ENCODE measurements at regions not wholly inside any gene's neighbourhood (a gene's known extent, or its start where the extent isn't known, plus 50 kb on each side); places are given as distances from the start of the nearest gene placed in this dataset.

DNA sequence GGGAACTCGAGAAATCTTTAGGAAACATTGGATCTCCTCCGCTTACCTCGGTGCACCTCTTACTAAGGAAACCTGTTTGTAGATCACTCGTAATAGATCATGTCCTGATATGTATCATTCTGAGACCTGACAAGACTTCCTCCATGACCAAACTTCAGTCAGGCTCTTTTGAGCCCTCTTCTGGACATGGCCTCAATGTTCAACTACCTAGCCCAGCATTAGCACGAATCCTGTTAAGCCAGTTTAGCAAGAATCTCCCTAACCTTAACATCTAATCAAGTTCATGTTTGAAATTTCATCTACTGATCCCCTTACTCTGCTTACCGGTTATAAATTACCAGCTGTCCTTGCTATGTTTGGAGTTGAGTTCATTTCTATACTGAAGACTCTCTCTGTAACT is 713.9 kb upstream of the USP15 start:
- Histone ChIP-seq H4K8ac (ENCODE audit: extremely low read depth, insufficient read depth, low read length) (no peak overlapping the region), H2AK5ac (ENCODE audit: low read depth, low read length) (no peak overlapping the region), H3K79me1 (ENCODE audit: low read depth, low read length) (no peaks in the 10 kb centered on the region), H2BK12ac (ENCODE audit: low read depth, low read length) (no peak overlapping the region), H3K9me3 (ENCODE audit: insufficient read depth in 2 of 2, low read depth in 1 of 2, low read length in 1 of 2) (no peaks in the 10 kb centered on the region), H3K4me2 (ENCODE audit: insufficient read depth in 1 of 2, low read depth in 2 of 2, low read length in 2 of 2) (no peak overlapping the region), H3K27ac (ENCODE audit: low read depth, low read length) (no peak overlapping the region), H3K79me2 (ENCODE audit: control insufficient read depth in 1 of 2, insufficient read depth in 2 of 2, low read length in 2 of 2) (no peaks in the 10 kb centered on the region), H3K4ac (replicated peaks; ENCODE audit: insufficient read length, low read depth, low read length) (no peak overlapping the region), H3K14ac (ENCODE audit: insufficient read length) (no peak overlapping the region), H2AFZ (ENCODE audit: low read length) (no peak overlapping the region), H3K4me1 (replicated peaks in 1 of 4; ENCODE audit: control insufficient read depth in 3 of 4, insufficient read depth in 4 of 4, low read length in 3 of 4) (no peaks in the 10 kb centered on the region), H3K36me3 (ENCODE audit: control insufficient read depth in 2 of 4, insufficient read depth in 4 of 4, low read length in 3 of 4) (no peaks in the 10 kb centered on the region), H3K4me3 (ENCODE audit: extremely low read depth in 1 of 4, insufficient read depth in 2 of 4, low read depth in 3 of 4, low read length in 4 of 4) (no peak overlapping the region), H3K9ac (replicated peaks in 1 of 4; ENCODE audit: extremely low read depth in 1 of 4, low read depth in 3 of 4, low read length in 3 of 4) (no peak overlapping the region), H3K56ac (replicated peaks; ENCODE audit: insufficient read length, low read depth, low read length) (no peak overlapping the region), H3K23ac (ENCODE audit: insufficient read length) (no peak overlapping the region), H2BK120ac (replicated peaks; ENCODE audit: low read depth, low read length) (no peak overlapping the region), H3K18ac (ENCODE audit: extremely low read depth, low read length) (no peak overlapping the region), H4K91ac (replicated peaks; ENCODE audit: insufficient read length, low read length) (no peak overlapping the region), H3K23me2 (ENCODE audit: low read depth, low read length) (no peaks in the 10 kb centered on the region), H3K27me3 (replicated peaks in 1 of 4; ENCODE audit: control insufficient read depth in 3 of 4, extremely low read depth in 1 of 4, insufficient read depth in 3 of 4, low read length in 3 of 4) (no peaks in the 10 kb centered on the region), H2BK20ac (ENCODE audit: low read length) (no peak overlapping the region), H4K5ac (ENCODE audit: insufficient read length, low read depth, low read length) (no peak overlapping the region), H4K20me1 (replicated peaks in 1 of 2; ENCODE audit: control insufficient read depth in 1 of 2, insufficient read depth in 2 of 2, low read length in 2 of 2) (no peaks in the 10 kb centered on the region), H2BK5ac (ENCODE audit: low read depth, low read length) (no peak overlapping the region), H2BK15ac (ENCODE audit: low read length) (no peak overlapping the region)
- ChIA-PET CTCF (ENCODE audit: partially characterized antibody) (interaction anchor here (1.0 kb wide), 1 partner anchor 578 kb away, joined by 3 read pairs; no protein-coding TSS in a partner anchor), POLR2A (ENCODE audit: partially characterized antibody) (no interaction called here)
- FAIRE-seq, result peak; percentile 7
- WGBS, 2 experiments (ENCODE audit: extremely low coverage in 1 of 2, insufficient coverage in 1 of 2, insufficient read length in 1 of 2, insufficient replicate concordance in 2 of 2, low coverage in 1 of 2, low lambda C conversion rate in 2 of 2, missing lambda C conversion rate in 1 of 2), result 92% methylated on average over 6 of the region's 6 CpGs; no CpG with 5 or more reads in 1 of the 2 experiments
- TF ChIP-seq, protein P1, sequence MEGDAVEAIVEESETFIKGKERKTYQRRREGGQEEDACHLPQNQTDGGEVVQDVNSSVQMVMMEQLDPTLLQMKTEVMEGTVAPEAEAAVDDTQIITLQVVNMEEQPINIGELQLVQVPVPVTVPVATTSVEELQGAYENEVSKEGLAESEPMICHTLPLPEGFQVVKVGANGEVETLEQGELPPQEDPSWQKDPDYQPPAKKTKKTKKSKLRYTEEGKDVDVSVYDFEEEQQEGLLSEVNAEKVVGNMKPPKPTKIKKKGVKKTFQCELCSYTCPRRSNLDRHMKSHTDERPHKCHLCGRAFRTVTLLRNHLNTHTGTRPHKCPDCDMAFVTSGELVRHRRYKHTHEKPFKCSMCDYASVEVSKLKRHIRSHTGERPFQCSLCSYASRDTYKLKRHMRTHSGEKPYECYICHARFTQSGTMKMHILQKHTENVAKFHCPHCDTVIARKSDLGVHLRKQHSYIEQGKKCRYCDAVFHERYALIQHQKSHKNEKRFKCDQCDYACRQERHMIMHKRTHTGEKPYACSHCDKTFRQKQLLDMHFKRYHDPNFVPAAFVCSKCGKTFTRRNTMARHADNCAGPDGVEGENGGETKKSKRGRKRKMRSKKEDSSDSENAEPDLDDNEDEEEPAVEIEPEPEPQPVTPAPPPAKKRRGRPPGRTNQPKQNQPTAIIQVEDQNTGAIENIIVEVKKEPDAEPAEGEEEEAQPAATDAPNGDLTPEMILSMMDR (IDR thresholded peaks at IDR 0.05; ENCODE audit: control extremely low read depth in 1 of 3, insufficient read depth in 1 of 3, low read depth in 1 of 3, low read length in 3 of 3), result peak in 1 of 3 experiments; percentile 24; a peak in 1 of 4 replicates
- no peak for TF ChIP-seq CHD2 (IDR thresholded peaks at IDR 0.05; ENCODE audit: low read length)
- peak; percentile 46 to 55 for TF ChIP-seq RAD21 (IDR thresholded peaks at IDR 0.05 in 1 of 2, conservative IDR thresholded peaks at IDR 0.05 in 1 of 2; ENCODE audit: low read depth in 2 of 2, low read length in 2 of 2)
- no peak for DNase-seq (ENCODE audit: low read depth in 1 of 2, low spot score in 2 of 2)
